ENCODE measurements at regions not wholly inside any gene's neighbourhood (a gene's known extent, or its start where the extent isn't known, plus 50 kb on each side); places are given as distances from the start of the nearest gene placed in this dataset.

DNA sequence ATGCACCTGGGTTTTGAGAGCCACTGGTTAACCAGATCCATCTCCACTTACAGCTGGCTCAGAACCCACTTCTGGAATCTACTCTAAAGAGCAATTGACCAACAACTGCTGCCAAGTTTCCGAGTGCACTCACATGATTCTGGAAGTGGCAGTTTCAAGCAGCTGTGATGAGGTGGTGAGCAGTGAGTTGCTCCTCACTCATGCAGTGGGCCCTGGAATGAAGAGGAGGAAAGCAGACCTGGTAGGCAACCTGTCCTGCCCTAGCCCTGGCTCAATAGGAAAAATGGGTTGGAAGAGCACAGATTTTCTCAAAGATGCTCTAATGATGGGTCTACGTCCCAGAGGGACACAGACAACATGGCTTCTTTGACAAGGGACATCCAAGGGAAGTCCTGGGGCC lies 70.7 kb upstream of the NPY start:
- Histone ChIP-seq H4K8ac (ENCODE audit: low read depth in 2 of 2, low read length in 2 of 2) (no peak overlapping the region), H2BK5ac (ENCODE audit: low read depth, low read length, poor library complexity, severe bottlenecking) (no peak overlapping the region), H3K79me1 (ENCODE audit: low read depth in 1 of 2, low read length in 2 of 2) (no peaks in the 10 kb centered on the region), H3K14ac (replicated peaks; ENCODE audit: low read depth, low read length) (no peak overlapping the region), H3K18ac (ENCODE audit: low read depth, low read length) (no peak overlapping the region), H2AK9ac (replicated peaks; ENCODE audit: low read depth, low read length, poor library complexity) (no peak overlapping the region), H3K56ac (ENCODE audit: extremely low read depth, insufficient read depth, low read length) (no peak overlapping the region), H3K9ac (ENCODE audit: low read depth, low read length) (no peak overlapping the region), H3K27ac (ENCODE audit: insufficient read depth, low read length) (no peak overlapping the region), H3K36me3 (ENCODE audit: control insufficient read depth, insufficient read depth, low read length) (no peaks in the 10 kb centered on the region), H2BK15ac (ENCODE audit: low read depth, low read length) (no peak overlapping the region), H4K91ac (ENCODE audit: insufficient read depth, low read depth, low read length) (no peak overlapping the region), H3K27me3 (ENCODE audit: control insufficient read depth, insufficient read depth, low read length) (no peaks in the 10 kb centered on the region), H2BK120ac (ENCODE audit: low read depth, low read length) (no peak overlapping the region), H4K20me1 (ENCODE audit: insufficient read depth, low read length) (no peaks in the 10 kb centered on the region), H2AK5ac (ENCODE audit: low read depth, low read length) (no peak overlapping the region), H3K4me2 (ENCODE audit: low read depth, low read length) (no peak overlapping the region), H3K4ac (ENCODE audit: low read depth, low read length) (no peak overlapping the region), H3K4me1 (ENCODE audit: control insufficient read depth, insufficient read depth, low read length) (no peaks in the 10 kb centered on the region), H3K9me3 (ENCODE audit: control insufficient read depth, insufficient read depth, low read length) (no peaks in the 10 kb centered on the region), H3K4me3 (ENCODE audit: insufficient read depth, low read depth, low read length) (no peak overlapping the region), H2AFZ (replicated peaks; ENCODE audit: low read length, poor library complexity) (no peak overlapping the region), H3K9me1 (ENCODE audit: insufficient read depth, low read length) (no peaks in the 10 kb centered on the region), H2BK20ac (ENCODE audit: low read depth, low read length) (no peak overlapping the region), H3K23ac (ENCODE audit: low read depth, low read length) (no peak overlapping the region), H4K5ac (ENCODE audit: low read depth, low read length) (no peak overlapping the region)
- intact Hi-C loops (cut with micrococcal nuclease) = no loop called here
- no peak for DNase-seq
- POLR2A ChIA-PET (ENCODE audit: unreplicated experiment) = no interaction called here
- WGBS, 2 experiments (ENCODE audit: extremely low coverage in 2 of 2, insufficient read length in 1 of 2) = 40% methylated on average over 1 of the region's 2 CpGs; no CpG with 5 or more reads in 1 of the 2 experiments
- BruUV-seq (replicated peaks) = no TSS peak
- CTCF ChIA-PET = no interaction called here
- no peak for TF ChIP-seq MAZ (IDR thresholded peaks at IDR 0.05; ENCODE audit: borderline replicate concordance, low read depth, low read length)
- TF ChIP-seq MAFK (IDR thresholded peaks at IDR 0.05; ENCODE audit: low read depth, low read length) = no peak
- TF ChIP-seq NFE2L2 (IDR thresholded peaks at IDR 0.05; ENCODE audit: low read depth, low read length) = no peak
- no peak for ATAC-seq (ENCODE audit: low read depth)
- dilution Hi-C loops (cut with HindIII; ENCODE audit: low sequenced_read_pairs, unreplicated experiment) = no loop called here
- in situ Hi-C loops (cut with MboI; ENCODE audit: low sequenced_read_pairs) = no loop called here

Measured in IMR-90 (cell line).